ENCODE measurements at regions not wholly inside any gene's neighbourhood (a gene's known extent, or its start where the extent isn't known, plus 50 kb on each side); places are given as distances from the start of the nearest gene placed in this dataset.

DNA sequence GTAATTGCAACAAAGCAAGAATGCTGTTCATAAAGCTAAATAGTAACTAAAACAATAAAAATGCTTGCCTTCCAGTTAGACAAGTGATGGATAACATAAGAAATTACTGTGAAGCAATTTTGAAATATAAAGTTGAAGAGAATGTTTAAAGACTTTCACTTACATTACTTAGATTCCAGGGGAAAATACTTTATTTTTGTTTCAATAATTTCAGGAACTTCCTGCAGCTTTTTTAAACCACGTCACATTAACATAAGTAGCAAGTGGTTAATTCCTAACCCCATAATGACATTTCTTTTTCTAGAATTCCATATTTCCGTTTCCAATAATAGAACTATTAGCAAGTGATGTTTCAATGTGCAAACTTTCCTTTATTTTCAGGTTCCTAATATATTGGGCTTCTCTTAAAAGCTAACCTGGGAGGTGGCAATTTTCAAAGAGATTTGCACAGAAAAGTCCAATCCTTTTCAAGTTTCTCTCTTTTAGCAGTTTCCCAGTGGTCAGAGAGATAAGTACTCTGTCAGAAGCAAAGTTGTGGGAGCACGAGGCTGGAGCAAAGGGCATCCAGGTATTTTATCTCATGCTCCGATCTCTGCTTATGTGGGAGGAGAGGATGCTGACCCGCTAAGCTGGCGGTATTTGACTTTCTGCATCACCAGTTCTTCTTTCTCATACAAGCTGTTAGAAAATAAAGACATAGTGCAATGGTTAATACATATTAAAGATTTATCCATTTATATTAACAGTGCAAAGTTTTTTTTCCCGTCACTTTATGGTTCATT, 1025.3 kb downstream of the EFNB2 start:
- no peak for TF ChIP-seq POLR2A (IDR thresholded peaks at IDR 0.05; ENCODE audit: low read depth, low read length)
- no peak for TF ChIP-seq TAF1 (IDR thresholded peaks at IDR 0.05; ENCODE audit: low read depth, low read length)
- TF ChIP-seq POLR2AphosphoS5 (IDR thresholded peaks at IDR 0.05; ENCODE audit: low read depth, low read length) = no peak
- TF ChIP-seq POU2F2 (IDR thresholded peaks at IDR 0.05; ENCODE audit: low read depth, low read length) = no peak
- no peak for TF ChIP-seq PAX5 (IDR thresholded peaks at IDR 0.05; ENCODE audit: insufficient read depth, low read length, severe bottlenecking)

Measured in GM12891 (cell line).